RWPE1 (cell line): ENCODE measurements at regions not wholly inside any gene's neighbourhood (a gene's known extent, or its start where the extent isn't known, plus 50 kb on each side); places are given as distances from the start of the nearest gene placed in this dataset.

Experiments used
- CTCF ChIA-PET: fragments of 350-600 bp; sonication (Branson Sonifier 250); formaldehyde crosslinking; extraction: SDS; loops from one replicate; lab custom pipeline; 2021; lab: Yijun Ruan, JAX
- POLR2A ChIA-PET: fragments of 400-600 bp; formaldehyde crosslinking; extraction: SDS; loops from one replicate; lab custom pipeline; 2020; ENCODE audit warnings: antibody characterized with exemption; ENCODE audit not compliant: low non-redundant PET; lab: Yijun Ruan, JAX
- DNase-seq: peaks from one replicate; pipeline ENCODE4 v3.0.0; 2012; ENCODE audit warnings: low spot score
- H3K27ac ChIP-seq: fragments of 450-650 bp; 2 replicates; pipeline ENCODE4 v1.5.1; 2017
- TF ChIP-seq, protein P1 (sequence below): fragments of 450-650 bp; conservative IDR thresholded peaks from 2 replicates; pipeline ENCODE4 v1.5.1; 2017; ENCODE audit warnings: low read depth, mild to moderate bottlenecking

DNA sequence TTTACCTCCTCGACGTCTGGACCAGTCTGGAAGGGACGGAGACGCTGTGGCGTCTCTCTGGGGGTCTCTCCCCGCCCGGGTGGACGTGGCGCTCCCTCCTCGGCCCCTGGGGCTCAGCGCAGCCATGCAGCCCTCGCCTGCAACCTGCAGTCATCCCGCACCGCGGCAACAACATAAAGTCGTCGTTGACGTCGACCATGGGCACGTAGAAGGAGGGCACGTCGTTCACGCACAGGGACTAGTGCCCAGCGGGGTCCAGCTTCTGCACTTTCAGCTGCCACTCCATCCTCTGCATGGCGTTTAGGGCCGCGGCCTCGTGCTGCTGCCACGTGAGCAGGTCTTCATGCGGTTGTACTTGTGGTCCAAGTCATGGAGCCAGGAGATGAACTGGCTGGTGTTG, 889.6 kb upstream of the LRRTM1 start:
- ChIA-PET POLR2A (no interaction called here), CTCF (no interaction called here)
- H3K27ac ChIP-seq = no peak overlapping the region
- TF ChIP-seq, protein P1, sequence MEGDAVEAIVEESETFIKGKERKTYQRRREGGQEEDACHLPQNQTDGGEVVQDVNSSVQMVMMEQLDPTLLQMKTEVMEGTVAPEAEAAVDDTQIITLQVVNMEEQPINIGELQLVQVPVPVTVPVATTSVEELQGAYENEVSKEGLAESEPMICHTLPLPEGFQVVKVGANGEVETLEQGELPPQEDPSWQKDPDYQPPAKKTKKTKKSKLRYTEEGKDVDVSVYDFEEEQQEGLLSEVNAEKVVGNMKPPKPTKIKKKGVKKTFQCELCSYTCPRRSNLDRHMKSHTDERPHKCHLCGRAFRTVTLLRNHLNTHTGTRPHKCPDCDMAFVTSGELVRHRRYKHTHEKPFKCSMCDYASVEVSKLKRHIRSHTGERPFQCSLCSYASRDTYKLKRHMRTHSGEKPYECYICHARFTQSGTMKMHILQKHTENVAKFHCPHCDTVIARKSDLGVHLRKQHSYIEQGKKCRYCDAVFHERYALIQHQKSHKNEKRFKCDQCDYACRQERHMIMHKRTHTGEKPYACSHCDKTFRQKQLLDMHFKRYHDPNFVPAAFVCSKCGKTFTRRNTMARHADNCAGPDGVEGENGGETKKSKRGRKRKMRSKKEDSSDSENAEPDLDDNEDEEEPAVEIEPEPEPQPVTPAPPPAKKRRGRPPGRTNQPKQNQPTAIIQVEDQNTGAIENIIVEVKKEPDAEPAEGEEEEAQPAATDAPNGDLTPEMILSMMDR = no peak
- no peak for DNase-seq

DNA sequence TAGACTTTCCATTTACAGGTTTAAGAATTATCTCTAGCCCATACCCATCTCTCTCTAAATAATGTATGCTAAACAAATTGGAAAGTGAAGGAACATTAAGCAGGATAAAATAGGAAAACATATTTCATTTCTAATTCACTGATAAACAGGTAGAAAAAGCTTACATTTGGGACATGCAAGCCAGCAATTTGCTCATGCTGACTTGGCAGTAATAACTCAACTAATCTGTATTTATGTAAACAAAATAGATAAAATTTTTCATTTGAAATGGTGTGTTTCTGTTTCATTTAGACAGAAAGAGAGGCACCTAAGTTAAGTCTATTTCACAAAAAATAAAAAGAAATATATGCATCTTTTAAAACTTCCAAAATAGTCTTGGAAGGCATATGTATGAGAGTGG, 877.3 kb upstream of the LRRTM1 start:
- CTCF ChIA-PET = no interaction called here
- H3K27ac ChIP-seq = no peak overlapping the region
- POLR2A ChIA-PET = no interaction called here
- no peak for DNase-seq
- TF ChIP-seq, protein P1 = no peak

DNA sequence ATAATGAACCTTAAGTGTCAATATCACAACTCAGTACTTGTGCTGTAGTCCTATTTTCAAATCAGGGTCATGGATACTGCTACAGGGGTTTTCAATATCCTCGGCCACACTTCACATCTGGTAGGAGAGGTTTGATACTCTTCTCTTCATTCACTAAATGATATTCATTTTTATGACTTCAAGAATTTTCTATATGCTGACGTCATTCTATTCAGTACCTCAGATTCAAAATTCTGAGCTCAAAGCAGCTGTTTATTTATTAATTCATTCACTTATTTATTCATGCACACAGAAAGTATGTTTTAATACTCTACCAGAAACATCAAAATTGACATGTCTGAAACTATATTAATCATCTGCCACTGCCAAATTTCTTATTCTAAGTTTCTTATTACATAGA, 866.9 kb upstream of the LRRTM1 start:
- CTCF ChIA-PET = no interaction called here
- TF ChIP-seq, protein P1 = no peak
- H3K27ac ChIP-seq = no peak overlapping the region
- DNase-seq = no peak
- POLR2A ChIA-PET = no interaction called here

DNA sequence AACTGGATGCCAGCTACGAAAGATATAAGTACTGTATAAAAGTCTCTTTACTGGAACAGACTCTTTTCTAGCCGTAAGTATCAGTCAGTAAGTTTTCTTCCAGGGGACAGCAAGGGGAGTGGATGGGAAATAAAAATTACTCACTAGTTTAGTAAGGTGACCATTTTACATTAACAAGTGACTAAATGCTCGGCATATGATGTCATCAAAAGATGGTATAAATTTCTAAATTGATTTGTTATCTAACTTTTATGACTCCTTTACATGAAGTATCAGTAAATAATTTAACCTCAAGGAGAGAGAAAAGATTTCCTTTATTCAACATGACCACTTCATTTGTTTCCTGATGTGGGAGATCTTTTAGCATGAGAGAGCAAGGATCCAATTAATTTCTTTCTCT, 859.0 kb upstream of the LRRTM1 start:
- POLR2A ChIA-PET = no interaction called here
- TF ChIP-seq, protein P1 = no peak
- CTCF ChIA-PET = no interaction called here
- no peak for DNase-seq
- H3K27ac ChIP-seq = no peak overlapping the region

DNA sequence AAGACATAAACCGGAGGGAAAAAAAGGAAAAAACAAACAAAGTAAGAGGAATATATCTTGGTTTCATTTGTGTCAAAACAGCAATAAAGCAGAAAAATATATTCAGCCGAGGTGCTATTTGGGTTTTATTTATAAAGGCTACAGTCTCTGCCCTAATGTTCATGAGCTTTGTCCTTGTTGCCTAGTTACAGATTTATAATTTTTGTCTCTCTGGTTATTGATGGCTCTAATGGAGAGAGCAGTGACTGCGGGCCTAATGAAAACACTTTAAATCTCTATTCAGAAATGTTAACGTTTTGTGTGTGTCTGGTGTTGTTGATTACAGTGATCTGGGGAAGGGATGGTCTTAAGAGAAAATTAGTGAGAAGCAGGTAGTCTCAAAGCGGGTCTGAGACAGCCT, 854.0 kb upstream of the LRRTM1 start:
- CTCF ChIA-PET = no interaction called here
- H3K27ac ChIP-seq = no peak overlapping the region
- DNase-seq = no peak
- TF ChIP-seq, protein P1 = no peak
- POLR2A ChIA-PET = no interaction called here

DNA sequence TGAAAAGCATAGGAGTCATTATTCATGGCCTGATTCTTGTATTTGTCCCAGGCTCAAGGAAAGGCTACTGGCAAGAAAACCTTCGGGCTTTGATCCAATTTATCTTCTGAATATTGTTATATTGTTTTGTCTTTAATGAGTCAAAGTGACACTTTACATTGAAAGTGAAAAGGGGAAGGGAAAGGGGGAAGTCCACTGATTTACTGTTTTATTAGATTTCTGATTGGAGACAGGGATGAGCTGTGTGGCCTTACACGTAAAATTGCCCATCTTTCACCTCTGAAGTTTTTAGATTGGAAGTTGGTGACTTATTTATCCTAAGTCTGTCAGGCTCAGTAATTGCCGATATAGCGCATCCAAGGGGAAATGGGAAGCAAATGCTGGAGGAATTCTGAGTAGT, 843.8 kb upstream of the LRRTM1 start:
- no peak for DNase-seq
- no peak overlapping the region for H3K27ac ChIP-seq
- TF ChIP-seq, protein P1 = no peak
- ChIA-PET POLR2A (no interaction called here), CTCF (no interaction called here)

DNA sequence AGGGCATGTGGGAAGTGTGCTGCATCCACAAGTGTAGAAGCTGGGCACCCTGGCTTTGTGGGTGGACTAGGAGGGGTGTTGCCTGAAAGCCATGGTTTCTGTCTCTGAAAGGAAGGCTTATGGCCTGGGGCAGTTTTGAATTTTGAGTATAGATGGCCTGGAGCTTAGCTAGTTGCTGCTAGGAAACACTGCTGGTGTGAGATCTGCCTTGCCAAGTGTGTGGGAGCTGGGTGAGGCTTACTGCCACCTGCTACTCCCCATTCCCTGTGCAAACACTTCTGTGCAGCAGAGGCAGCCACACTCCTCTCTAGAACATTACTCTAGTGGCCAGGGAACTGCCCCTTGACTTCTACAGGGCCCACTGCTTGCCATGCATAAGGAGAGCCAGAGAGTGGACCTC, 831.7 kb upstream of the LRRTM1 start:
- no peak for DNase-seq
- POLR2A ChIA-PET = no interaction called here
- TF ChIP-seq, protein P1 = no peak
- H3K27ac ChIP-seq = no peak overlapping the region
- CTCF ChIA-PET = interaction anchor here (0.6 kb wide), 1 partner anchor 25 kb away, joined by 4 read pairs; no protein-coding TSS in a partner anchor
